LNCaP clone FGC (cell line): ENCODE measurements at regions not wholly inside any gene's neighbourhood (a gene's known extent, or its start where the extent isn't known, plus 50 kb on each side); places are given as distances from the start of the nearest gene placed in this dataset.

Experiments
- DNase-seq: peaks from one replicate; pipeline ENCODE4 v3.0.0-alpha.2; 2011; ENCODE audit warnings: low read depth
- H3K4me3 ChIP-seq: 2 replicates; pipeline ENCODE4 v1.5.1; 2011; ENCODE audit warnings: mild to moderate bottlenecking, low read depth, low read length, control low read depth
- TF ChIP-seq, protein P1 (sequence below): IDR thresholded peaks from 2 replicates; pipeline ENCODE4 v1.5.1; 2012; ENCODE audit warnings: mild to moderate bottlenecking; ENCODE audit not compliant: control insufficient read depth, insufficient read depth; ENCODE audit errors: extremely low read depth

DNA sequence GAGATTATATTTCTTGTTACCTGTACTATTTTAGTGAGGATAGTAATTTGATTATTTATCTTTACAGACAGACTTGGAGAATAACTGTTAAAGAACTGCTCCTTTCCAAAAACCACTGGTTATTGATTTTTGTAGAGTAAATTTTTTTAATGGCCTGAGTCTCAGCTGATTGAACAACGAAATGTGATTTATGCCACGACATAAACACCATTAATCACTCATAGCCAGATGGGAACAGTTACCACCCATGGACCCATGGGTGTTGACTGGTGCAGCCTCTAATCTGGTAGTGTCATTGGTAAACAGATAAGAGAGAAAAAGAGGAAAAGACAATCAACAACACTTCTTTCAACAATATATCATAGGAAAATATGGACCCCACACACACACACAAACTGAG is 101.4 kb upstream of the BEND6 start:
- no peak overlapping the region for H3K4me3 ChIP-seq
- TF ChIP-seq, protein P1, sequence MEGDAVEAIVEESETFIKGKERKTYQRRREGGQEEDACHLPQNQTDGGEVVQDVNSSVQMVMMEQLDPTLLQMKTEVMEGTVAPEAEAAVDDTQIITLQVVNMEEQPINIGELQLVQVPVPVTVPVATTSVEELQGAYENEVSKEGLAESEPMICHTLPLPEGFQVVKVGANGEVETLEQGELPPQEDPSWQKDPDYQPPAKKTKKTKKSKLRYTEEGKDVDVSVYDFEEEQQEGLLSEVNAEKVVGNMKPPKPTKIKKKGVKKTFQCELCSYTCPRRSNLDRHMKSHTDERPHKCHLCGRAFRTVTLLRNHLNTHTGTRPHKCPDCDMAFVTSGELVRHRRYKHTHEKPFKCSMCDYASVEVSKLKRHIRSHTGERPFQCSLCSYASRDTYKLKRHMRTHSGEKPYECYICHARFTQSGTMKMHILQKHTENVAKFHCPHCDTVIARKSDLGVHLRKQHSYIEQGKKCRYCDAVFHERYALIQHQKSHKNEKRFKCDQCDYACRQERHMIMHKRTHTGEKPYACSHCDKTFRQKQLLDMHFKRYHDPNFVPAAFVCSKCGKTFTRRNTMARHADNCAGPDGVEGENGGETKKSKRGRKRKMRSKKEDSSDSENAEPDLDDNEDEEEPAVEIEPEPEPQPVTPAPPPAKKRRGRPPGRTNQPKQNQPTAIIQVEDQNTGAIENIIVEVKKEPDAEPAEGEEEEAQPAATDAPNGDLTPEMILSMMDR: no peak
- DNase-seq: no peak

DNA sequence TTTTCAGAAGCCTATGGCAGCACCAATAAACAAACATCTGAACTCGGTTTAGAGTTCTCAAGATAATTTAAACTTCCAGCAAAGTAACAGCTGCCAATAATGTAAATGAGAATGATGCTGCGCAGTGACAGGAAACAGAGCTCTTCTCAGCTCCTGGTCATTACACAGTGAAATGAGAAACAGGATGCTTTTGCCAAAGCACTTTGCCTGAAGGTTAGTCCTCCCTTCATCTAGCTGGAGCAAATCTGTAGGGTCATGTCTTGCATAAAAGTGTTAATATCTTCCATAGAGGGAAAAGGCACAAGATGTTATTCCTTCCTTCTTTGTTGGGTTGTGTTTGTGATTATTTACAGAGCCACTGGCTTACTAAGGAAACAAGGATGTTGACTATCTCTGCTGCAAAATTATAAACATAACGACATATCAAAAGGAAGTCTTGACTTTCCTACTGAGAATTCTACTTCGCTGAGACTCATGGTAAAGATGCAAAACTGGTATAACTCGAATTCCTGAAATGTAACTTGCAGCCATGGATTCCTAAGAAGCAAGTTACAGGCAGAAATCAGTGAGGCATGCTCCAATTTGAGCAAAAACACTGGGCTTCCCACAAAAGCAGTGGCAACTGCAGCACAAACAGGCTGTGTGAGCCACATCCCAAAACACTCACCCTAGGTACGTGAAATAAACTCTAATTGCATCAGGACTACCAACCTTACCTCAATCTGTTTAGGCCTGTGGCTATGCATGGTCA is 102.5 kb upstream of the BEND6 start:
- no peak for DNase-seq
- H3K4me3 ChIP-seq: no peak overlapping the region
- TF ChIP-seq, protein P1: no peak

DNA sequence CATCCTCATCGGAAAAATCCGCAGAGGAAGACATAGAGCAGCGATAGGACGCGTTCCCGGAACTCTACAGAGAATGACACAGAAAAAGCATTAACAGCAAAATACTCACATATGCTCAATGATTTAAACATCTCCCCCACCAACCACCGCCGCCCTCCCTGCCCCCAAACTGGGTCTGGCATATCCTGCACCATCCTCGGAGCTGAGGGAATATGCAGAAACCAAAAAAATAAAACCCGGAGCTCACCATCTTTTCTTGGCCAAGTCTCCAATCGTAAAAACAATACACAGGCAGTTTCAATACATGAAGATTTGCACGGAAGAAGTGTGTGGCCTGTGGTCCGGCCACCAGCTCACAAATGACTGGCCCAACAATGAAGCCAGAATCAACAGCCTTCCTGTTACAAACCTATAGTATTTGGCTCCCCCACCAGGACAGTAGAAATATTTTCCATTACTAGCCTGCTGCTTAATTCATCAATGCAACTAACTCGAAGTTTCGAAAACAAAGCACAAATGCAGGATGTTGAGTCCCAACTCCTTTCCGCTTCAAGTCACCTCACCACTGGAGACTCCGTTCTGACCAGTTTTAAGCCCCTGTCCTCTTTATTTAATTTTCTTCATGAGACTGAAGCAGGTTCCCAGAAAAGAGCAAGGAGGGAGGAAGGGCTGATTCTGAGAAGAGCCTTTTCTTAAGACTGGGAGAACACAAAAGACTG is 103.2 kb upstream of the BEND6 start:
- DNase-seq: peak; percentile 32
- H3K4me3 ChIP-seq: no peak overlapping the region
- TF ChIP-seq, protein P1: peak; percentile 67

DNA sequence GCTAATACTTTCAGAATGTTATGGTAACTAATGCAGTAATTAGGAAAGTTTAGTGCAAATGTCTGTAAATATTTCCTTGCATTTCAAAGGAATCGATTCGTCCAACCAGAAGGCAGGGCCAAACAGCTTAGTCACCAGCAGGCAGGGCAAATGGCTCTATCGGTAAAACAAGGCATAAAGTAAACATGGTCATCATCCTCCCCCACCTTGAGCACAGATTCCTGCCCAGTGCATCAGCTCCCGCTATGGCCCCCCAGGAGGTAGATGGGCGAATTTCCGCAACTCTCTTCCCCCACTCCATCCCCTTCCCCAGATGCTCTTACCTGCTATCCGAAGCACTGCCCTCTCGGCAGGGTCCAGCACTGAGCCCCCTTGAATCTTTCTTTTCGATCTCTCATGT is 103.8 kb upstream of the BEND6 start:
- no peak for DNase-seq
- no peak overlapping the region for H3K4me3 ChIP-seq
- TF ChIP-seq, protein P1: no peak

DNA sequence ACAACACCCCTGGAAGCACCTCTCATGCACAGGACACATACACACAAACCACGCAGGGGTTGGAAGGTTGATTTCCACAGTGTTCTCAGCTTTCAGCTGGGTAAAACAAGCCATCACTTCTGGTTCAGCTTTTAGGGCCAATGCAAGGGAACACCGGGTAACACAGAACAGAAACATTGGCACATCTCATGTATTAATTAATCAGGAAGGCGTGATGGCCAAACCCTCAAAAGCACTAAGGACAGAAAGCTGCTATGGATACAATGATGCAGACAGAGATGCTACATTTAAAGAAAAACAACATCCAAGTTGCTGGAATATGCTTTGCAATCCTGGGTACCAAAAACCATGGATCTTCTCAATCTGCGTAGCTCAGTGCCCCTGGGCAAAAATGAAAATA is 104.3 kb upstream of the BEND6 start:
- TF ChIP-seq, protein P1: no peak
- H3K4me3 ChIP-seq: no peak overlapping the region
- no peak for DNase-seq

DNA sequence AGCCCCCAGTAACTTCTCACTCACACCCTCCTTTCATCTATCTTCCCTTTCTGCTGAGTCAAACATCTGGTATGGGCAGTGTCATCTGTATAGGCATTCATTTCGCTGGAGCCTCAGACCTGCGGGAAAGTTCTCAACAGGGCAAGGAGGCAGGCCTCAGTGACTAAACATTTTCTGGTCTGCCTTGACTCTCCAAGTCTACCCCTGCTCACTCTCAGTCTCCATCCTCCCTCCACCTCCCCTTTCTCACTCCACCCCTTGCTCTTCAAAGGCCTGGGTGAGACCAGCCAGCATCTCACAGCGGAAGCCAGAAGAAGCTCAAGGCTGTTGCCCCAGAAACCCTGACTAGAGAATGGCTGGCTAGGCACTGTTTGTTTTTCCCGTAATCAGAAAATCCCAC is 105.0 kb upstream of the BEND6 start:
- DNase-seq: no peak
- TF ChIP-seq, protein P1: no peak
- H3K4me3 ChIP-seq: no peak overlapping the region

DNA sequence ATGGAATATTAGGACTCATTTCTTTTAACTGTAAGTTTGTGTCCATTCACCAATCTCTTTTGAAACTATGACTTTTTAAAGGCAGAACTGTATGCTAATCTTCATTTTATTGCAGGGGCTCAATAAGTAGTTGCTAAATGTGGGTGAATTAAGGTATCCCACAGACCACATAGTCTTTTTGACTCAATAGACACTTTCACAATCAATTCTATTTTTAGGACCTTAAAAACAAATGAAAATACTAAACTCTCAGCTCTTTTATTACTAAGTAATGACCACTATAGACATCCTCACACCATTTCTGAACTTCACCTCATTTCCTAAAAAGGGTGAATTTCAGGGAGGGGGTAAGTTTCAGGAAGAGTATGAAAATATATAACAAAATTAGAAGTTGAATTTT is 106.8 kb upstream of the BEND6 start:
- H3K4me3 ChIP-seq: no peak overlapping the region
- no peak for DNase-seq
- TF ChIP-seq, protein P1: no peak
